MCF 10A (cell line): ENCODE measurements at regions not wholly inside any gene's neighbourhood (a gene's known extent, or its start where the extent isn't known, plus 50 kb on each side); places are given as distances from the start of the nearest gene placed in this dataset.

Source experiments
- BruUV-seq: library from RNA; stranded (reverse); fragments of 400-500 nt; replicated peaks from 2 replicates; lab custom pipeline; 2021; lab: Mats Ljungman, UMichigan
- CTCF ChIA-PET: fragments of 300-600 bp; sonication (Branson Sonifier 250); formaldehyde crosslinking; extraction: SDS; loops from one replicate; lab custom pipeline; 2021; ENCODE audit warnings: antibody characterized with exemption, inconsistent platforms; lab: Yijun Ruan, JAX
- POLR2A ChIA-PET: fragments of 300-600, 350-650 bp; sonication (Branson Sonifier 250); formaldehyde crosslinking; extraction: SDS; loops from one replicate; lab custom pipeline; 2020; ENCODE audit warnings: antibody characterized with exemption, inconsistent platforms; lab: Yijun Ruan, JAX
- DNase-seq: peaks from one replicate; pipeline ENCODE4 v3.0.0-alpha.2; 2018; ENCODE audit not compliant: unreplicated experiment
- H3K27ac Mint-ChIP-seq: one replicate; pipeline ENCODE4 v1.8.0; 2022; ENCODE audit warnings: mild to moderate bottlenecking, low read depth, mixed read lengths; ENCODE audit not compliant: unreplicated experiment
- H3K27me3 Mint-ChIP-seq: one replicate; pipeline ENCODE4 v1.8.0; 2022; ENCODE audit warnings: mixed read lengths; ENCODE audit not compliant: insufficient read depth, unreplicated experiment
- H3K36me3 Mint-ChIP-seq: one replicate; pipeline ENCODE4 v1.8.0; 2022; ENCODE audit warnings: mild to moderate bottlenecking, moderate library complexity, mixed read lengths; ENCODE audit not compliant: insufficient read depth, unreplicated experiment
- H3K4me1 Mint-ChIP-seq: one replicate; pipeline ENCODE4 v1.8.0; 2022; ENCODE audit warnings: mixed read lengths; ENCODE audit not compliant: insufficient read depth, unreplicated experiment
- H3K4me3 Mint-ChIP-seq: one replicate; pipeline ENCODE4 v1.8.0; 2022; ENCODE audit warnings: mild to moderate bottlenecking, moderate library complexity, mixed read lengths; ENCODE audit not compliant: unreplicated experiment
- H3K9me3 Mint-ChIP-seq: one replicate; pipeline ENCODE4 v1.8.0; 2022; ENCODE audit warnings: mixed read lengths; ENCODE audit not compliant: unreplicated experiment
- intact Hi-C: fragments of 100-400 bp; cut with micrococcal nuclease; formaldehyde crosslinking; loops from 2 replicates; pipeline ENCODE4 v1.14.1; 2022
- TF ChIP-seq, protein P1 (sequence below): fragments of 200-600 bp; IDR thresholded peaks from one replicate; pipeline ENCODE4 v1.8.0; 2022; ENCODE audit warnings: antibody characterized with exemption, mild to moderate bottlenecking; ENCODE audit not compliant: unreplicated experiment

DNA sequence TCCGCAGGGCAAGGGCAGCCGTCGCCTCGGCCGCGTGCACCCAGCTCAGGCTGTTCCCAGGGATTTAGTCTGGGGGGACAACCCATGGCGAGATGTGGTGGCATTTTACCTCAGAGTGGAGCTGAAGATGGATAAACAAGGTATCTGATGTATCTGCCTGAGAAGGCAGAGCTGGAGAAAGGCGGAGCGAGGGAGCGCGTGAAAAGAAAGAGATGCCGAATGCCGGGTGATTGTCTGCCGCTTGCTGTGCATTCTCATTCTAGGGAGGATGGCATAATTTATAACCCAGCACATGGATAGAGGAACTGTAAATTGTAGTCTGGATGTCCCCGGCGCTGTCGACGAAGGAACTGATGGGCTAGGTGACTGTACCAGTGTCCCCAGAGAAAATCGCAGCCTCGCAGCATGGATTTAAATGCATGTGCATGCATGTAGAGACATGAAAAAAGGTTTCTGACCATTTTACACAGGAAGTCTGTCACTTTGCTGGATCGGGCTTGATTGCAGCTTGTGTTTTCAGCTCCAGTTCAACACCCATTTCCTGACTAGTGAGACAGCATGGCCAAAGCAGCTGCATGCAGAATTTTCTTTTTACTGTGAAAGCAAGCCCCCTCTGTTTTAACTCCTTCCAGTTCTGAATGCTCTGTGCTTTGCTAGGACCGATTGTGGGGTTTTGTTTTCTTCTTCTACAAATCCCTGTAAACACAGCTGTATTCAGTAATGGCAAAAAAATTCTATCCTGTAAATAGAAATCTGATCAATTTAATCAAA lies 149.7 kb downstream of the PRL start:
- TF ChIP-seq, protein P1, sequence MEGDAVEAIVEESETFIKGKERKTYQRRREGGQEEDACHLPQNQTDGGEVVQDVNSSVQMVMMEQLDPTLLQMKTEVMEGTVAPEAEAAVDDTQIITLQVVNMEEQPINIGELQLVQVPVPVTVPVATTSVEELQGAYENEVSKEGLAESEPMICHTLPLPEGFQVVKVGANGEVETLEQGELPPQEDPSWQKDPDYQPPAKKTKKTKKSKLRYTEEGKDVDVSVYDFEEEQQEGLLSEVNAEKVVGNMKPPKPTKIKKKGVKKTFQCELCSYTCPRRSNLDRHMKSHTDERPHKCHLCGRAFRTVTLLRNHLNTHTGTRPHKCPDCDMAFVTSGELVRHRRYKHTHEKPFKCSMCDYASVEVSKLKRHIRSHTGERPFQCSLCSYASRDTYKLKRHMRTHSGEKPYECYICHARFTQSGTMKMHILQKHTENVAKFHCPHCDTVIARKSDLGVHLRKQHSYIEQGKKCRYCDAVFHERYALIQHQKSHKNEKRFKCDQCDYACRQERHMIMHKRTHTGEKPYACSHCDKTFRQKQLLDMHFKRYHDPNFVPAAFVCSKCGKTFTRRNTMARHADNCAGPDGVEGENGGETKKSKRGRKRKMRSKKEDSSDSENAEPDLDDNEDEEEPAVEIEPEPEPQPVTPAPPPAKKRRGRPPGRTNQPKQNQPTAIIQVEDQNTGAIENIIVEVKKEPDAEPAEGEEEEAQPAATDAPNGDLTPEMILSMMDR = no peak
- Mint-ChIP-seq H3K36me3 (no peaks in the 10 kb centered on the region), H3K4me1 (peaks cover 11% of the 10 kb centered on the region), H3K27ac (no peak overlapping the region), H3K27me3 (no peaks in the 10 kb centered on the region), H3K4me3 (no peak overlapping the region), H3K9me3 (no peaks in the 10 kb centered on the region)
- intact Hi-C loops = loop anchor here (10.0 kb wide), 1 partner anchor 552 kb away; the partner anchor contains the start of gene SOX4
- ChIA-PET CTCF (interaction anchor here (0.6 to 1.0 kb wide), 2 partner anchors 558 to 592 kb away, joined by 4 to 5 read pairs; no protein-coding TSS in a partner anchor), POLR2A (no interaction called here)
- no peak for DNase-seq
- no TSS peak for BruUV-seq

DNA sequence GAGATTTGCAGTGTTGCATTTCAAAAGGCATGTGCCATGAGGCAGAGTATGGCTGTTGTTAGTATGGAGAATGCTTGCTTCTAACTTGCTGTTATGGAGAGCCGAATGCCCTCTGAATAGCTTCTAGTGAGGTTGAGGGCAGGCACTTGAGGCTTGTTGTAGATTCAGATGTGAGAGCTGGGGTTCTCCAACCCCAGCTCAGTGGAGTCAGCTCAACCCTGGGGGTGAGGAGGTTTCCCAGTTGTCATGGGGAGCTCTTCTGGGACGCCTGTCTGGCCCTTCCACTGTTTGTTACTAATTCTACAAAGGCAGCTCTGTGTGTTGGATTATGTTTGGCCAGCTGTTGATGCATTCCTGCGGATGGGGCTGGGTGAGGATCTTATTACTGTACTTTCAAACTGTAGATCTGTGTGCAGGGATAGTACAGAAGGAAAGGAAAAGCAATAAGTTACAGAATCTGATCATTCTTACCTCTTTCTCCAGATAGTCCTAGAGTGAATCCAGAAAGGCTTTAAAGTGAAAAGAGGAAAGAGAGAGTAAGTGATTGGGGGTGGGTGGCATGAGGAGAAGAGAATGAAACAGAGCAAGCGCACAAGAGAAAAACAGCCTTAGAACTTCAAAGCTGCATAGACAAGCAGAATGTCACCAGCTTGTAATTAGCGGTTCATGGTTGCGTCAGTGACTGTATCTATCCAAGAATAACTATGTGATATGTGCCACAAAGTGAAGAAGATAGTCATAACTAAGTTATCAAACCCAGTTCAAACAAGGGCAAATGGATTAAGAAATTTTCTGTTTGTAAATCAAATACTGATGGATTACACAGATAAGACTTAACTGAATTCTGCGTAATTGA lies 148.7 kb downstream of the PRL start:
- no peaks in the 10 kb centered on the region for H3K36me3 Mint-ChIP-seq
- no peaks in the 10 kb centered on the region for H3K27me3 Mint-ChIP-seq
- intact Hi-C loops = loop anchor here (10.0 kb wide), 1 partner anchor 553 kb away; the partner anchor contains the start of gene SOX4
- peaks cover 11% of the 10 kb centered on the region for H3K4me1 Mint-ChIP-seq
- no peaks in the 10 kb centered on the region for H3K9me3 Mint-ChIP-seq
- no TSS peak for BruUV-seq
- ChIA-PET POLR2A (interaction anchor here (0.6 to 1.2 kb wide), 3 partner anchors 10 to 46 kb away, joined by 3 to 4 read pairs (median 3); no protein-coding TSS in a partner anchor), CTCF (interaction anchor here (0.6 to 1.1 kb wide), 4 partner anchors 82 to 1298 kb away, joined by 3 to 5 read pairs (median 4); no protein-coding TSS in a partner anchor)
- TF ChIP-seq, protein P1 = no peak
- peak; percentile 38 for DNase-seq
- no peak overlapping the region for H3K4me3 Mint-ChIP-seq
- no peak overlapping the region for H3K27ac Mint-ChIP-seq

DNA sequence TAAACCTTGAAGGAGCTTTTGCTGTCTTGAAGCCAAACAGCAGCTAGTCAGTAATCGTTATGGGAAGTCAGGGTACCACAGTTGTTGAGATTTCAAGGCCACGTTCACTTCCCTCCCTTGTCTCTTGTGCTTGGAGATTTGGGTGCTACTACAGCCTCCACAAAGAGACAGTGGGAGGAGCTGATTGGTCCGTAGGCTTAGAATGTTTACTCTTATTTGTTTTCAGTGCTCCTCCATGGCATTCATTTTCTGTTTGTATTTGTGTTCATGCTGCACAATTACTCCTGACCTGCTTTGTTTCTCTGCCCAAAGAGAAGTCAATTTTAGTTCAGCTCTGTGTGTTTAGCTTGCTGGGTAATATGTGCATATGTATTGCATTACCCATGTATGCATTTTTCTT lies 147.7 kb downstream of the PRL start:
- BruUV-seq = no TSS peak
- Mint-ChIP-seq H3K36me3 (no peaks in the 10 kb centered on the region), H3K27ac (no peak overlapping the region), H3K4me1 (peaks cover 11% of the 10 kb centered on the region), H3K9me3 (no peaks in the 10 kb centered on the region), H3K27me3 (no peaks in the 10 kb centered on the region), H3K4me3 (no peak overlapping the region)
- DNase-seq = no peak
- intact Hi-C loops = loop anchor here (10.0 kb wide), 1 partner anchor 554 kb away; the partner anchor contains the start of gene SOX4
- CTCF ChIA-PET = interaction anchor here (0.7 to 1.1 kb wide), 2 partner anchors 83 to 1297 kb away, joined by 3 read pairs; no protein-coding TSS in a partner anchor
- TF ChIP-seq, protein P1 = no peak
- POLR2A ChIA-PET = interaction anchor here (0.6 to 1.2 kb wide), 4 partner anchors 11 to 519 kb away, joined by 3 to 4 read pairs (median 3); no protein-coding TSS in a partner anchor
